BLaER1 treated with 17β-estradiol and CSF1 and Interleukin-3, amounts not matched to agents 10 nM and 100 nM (cell line): ENCODE measurements at regions not wholly inside any gene's neighbourhood (a gene's known extent, or its start where the extent isn't known, plus 50 kb on each side); places are given as distances from the start of the nearest gene placed in this dataset.

Experiments
- H3K27ac ChIP-seq, 11 experiments: shearing (Covaris generic); formaldehyde crosslinking; 2 replicates each; pipeline ENCODE4 v1.8.1; 2022
- H3K27me3 ChIP-seq, 11 experiments: shearing (Covaris generic); formaldehyde crosslinking; 2 replicates each; pipeline ENCODE4 v1.8.1; 2022
- H3K36me3 ChIP-seq, 11 experiments: shearing (Covaris generic); formaldehyde crosslinking; 2 replicates each; pipeline ENCODE4 v1.8.1; 2022
- H3K4me1 ChIP-seq, 10 experiments: shearing (Covaris generic); formaldehyde crosslinking; 2 replicates each; pipeline ENCODE4 v1.8.1; 2022
- H3K4me2 ChIP-seq, 11 experiments: shearing (Covaris generic); formaldehyde crosslinking; 2 replicates each; pipeline ENCODE4 v1.8.1; 2022
- H3K4me3 ChIP-seq, 10 experiments: shearing (Covaris generic); formaldehyde crosslinking; 2 replicates each; pipeline ENCODE4 v1.8.1; 2022
- H3K9ac ChIP-seq, 11 experiments: shearing (Covaris generic); formaldehyde crosslinking; 2 replicates each; pipeline ENCODE4 v1.8.1; 2022
- H3K9me3 ChIP-seq, 11 experiments: shearing (Covaris generic); formaldehyde crosslinking; replicated peaks in 1 of 11; 2 replicates each; pipeline ENCODE4 v1.8.1; 2022
- H4K20me1 ChIP-seq, 11 experiments: shearing (Covaris generic); formaldehyde crosslinking; 2 replicates each; pipeline ENCODE4 v1.8.1; 2022
- Cebpa-rat ChIP-seq, 11 experiments: shearing (Covaris generic); IDR thresholded peaks; 2 replicates each; pipeline ENCODE4 v1.8.1; 2022

DNA sequence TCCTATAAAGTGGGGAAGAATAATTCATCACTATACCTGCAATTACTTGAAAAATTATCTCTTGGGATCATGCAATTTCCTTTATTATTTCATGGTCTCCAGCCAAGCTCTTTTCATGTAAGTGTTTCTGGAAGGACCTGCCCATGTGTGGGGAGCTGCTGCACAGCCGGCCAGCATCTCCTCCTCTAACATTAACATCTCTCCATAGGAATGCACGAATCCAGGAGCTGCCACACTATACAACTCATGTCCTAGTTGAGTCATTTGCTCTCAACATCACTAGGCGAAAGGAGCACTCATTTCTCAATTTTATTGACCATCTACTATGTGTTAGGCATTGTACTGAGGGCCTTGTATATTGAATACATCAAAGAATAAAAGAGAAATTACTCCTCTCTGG lies 144.3 kb upstream of the ERBB4 start:
- H3K27ac ChIP-seq: peak overlapping the region in 2 of 11 experiments; percentile 47 to 61; a peak in 3 of 22 replicates
- H3K4me2 ChIP-seq: peak overlapping the region in 4 of 11 experiments; percentile 66 to 86 (median 78); a peak in 7 of 22 replicates
- H3K9ac ChIP-seq: no peak overlapping the region
- H4K20me1 ChIP-seq: no peaks in the 10 kb centered on the region
- no peaks in the 10 kb centered on the region for H3K27me3 ChIP-seq
- TF ChIP-seq Cebpa-rat (IDR thresholded peaks at IDR 0.05): no peak
- peaks cover 5 to 49% (median 12%) of the 10 kb centered on the region in 10 experiments; a peak in 19 of 20 replicates for H3K4me1 ChIP-seq
- no peak overlapping the region for H3K4me3 ChIP-seq
- no peaks in the 10 kb centered on the region for H3K36me3 ChIP-seq
- no peaks in the 10 kb centered on the region for H3K9me3 ChIP-seq

DNA sequence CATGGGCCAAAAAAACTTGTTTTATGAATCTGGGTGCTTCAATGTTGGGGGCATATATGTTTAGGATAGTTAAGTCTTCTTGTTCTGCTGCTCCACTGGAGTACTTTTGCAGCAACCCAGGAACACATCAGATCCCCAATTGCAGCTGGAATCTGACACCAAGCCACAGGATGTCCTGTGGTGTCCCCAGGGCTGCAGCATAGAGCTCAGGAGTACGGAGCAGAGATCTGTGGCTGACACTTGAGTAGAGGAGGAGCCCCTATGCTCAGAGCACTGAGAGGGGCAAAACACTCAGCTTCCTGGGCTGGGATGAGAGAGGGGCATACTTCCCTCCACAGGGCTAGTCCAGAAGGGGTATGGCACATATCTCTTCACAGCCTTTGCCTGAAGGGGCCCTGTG lies 138.9 kb upstream of the ERBB4 start:
- Histone ChIP-seq H3K9ac (no peak overlapping the region), H3K9me3 (no peaks in the 10 kb centered on the region), H4K20me1 (no peaks in the 10 kb centered on the region), H3K4me3 (no peak overlapping the region), H3K4me1 (peaks cover 13 to 21% (median 14%) of the 10 kb centered on the region in 10 experiments), H3K27ac (no peak overlapping the region), H3K4me2 (peak overlapping the region in 9 of 11 experiments; percentile 17 to 62 (median 47); a peak in 17 of 22 replicates), H3K36me3 (no peaks in the 10 kb centered on the region), H3K27me3 (no peaks in the 10 kb centered on the region)
- no peak for TF ChIP-seq Cebpa-rat (IDR thresholded peaks at IDR 0.05)

DNA sequence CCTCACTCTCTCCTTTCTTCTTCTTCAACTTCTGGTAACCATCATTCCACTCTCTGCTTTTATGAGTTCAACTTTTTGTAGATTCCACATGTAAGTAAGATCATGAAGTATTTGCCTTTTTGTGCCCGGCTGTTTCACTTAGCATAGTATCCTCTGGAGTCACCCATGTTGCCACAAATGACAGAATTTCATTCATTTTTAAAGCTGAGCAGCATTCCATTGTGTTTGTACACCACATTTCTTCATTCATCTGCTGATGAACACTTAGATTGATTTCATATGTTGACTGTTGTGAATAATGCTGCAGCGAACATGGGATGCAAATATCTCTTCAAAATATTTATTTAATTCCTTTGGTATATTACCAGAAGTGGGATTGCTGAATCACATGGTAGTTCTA lies 133.6 kb upstream of the ERBB4 start:
- TF ChIP-seq Cebpa-rat (IDR thresholded peaks at IDR 0.05): no peak
- H3K4me3 ChIP-seq: no peak overlapping the region
- H4K20me1 ChIP-seq: no peaks in the 10 kb centered on the region
- no peaks in the 10 kb centered on the region for H3K9me3 ChIP-seq
- H3K4me2 ChIP-seq: no peak overlapping the region
- H3K27me3 ChIP-seq: no peaks in the 10 kb centered on the region
- H3K36me3 ChIP-seq: no peaks in the 10 kb centered on the region
- no peak overlapping the region for H3K27ac ChIP-seq
- no peak overlapping the region for H3K9ac ChIP-seq
- peaks cover 0 to 2% (median under 1%) of the 10 kb centered on the region in 10 experiments; a peak in 6 of 20 replicates for H3K4me1 ChIP-seq

DNA sequence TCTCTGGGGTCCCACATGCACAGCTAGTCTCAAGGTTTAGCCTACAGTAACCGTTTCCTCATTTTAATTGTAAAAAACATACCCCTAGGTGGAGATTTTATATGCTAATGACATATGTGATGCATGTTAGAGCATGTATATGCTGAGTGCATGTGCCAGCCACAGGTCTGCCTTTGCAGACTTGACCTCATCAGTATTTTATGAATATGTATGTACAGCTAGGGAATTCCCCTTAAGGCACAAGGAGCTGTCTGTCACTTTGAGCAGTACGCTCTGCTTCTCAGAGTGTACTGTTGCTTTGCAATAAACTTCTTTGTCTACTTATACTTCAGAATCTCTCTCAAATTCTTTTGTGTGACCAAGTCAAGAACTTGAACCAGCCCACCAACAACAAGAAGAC lies 131.2 kb upstream of the ERBB4 start:
- no peak overlapping the region for H3K27ac ChIP-seq
- H3K9me3 ChIP-seq: no peaks in the 10 kb centered on the region
- H3K9ac ChIP-seq: no peak overlapping the region
- no peaks in the 10 kb centered on the region for H3K36me3 ChIP-seq
- H3K4me3 ChIP-seq: no peak overlapping the region
- no peaks in the 10 kb centered on the region for H3K27me3 ChIP-seq
- H3K4me1 ChIP-seq: no peaks in the 10 kb centered on the region
- TF ChIP-seq Cebpa-rat (IDR thresholded peaks at IDR 0.05): no peak
- no peaks in the 10 kb centered on the region for H4K20me1 ChIP-seq
- no peak overlapping the region for H3K4me2 ChIP-seq

DNA sequence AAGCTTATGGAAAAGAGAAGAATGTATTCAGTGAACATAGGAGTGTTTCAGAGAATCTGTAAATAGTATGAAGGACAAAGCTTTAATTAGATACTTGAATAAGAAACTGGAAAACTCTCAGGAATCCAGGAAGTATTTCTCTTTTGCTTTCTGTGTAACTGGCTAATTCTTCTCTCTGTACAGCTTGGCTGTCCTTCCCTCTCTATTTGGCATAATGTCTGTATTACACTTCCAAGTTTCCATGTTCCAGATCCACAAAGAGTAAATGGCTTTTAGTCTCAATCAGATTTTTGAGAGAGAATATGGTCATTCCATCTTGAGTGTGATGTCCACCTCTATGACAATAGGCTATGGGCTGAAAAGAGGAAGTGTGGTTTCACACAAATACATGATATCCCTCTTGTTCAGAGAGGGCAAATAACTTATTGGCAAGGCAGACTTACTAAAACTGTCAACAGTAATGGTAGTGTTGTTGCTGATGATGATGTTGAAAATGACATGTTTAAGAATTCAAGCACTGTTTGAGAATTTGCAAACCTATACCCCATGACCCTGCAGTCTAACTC lies 129.2 kb upstream of the ERBB4 start:
- no peaks in the 10 kb centered on the region for H4K20me1 ChIP-seq
- no peak overlapping the region for H3K27ac ChIP-seq
- no peak overlapping the region for H3K4me3 ChIP-seq
- H3K4me1 ChIP-seq: no peaks in the 10 kb centered on the region
- H3K27me3 ChIP-seq: no peaks in the 10 kb centered on the region
- H3K9ac ChIP-seq: no peak overlapping the region
- no peaks in the 10 kb centered on the region for H3K9me3 ChIP-seq
- no peaks in the 10 kb centered on the region for H3K36me3 ChIP-seq
- no peak for TF ChIP-seq Cebpa-rat (IDR thresholded peaks at IDR 0.05)
- no peak overlapping the region for H3K4me2 ChIP-seq

DNA sequence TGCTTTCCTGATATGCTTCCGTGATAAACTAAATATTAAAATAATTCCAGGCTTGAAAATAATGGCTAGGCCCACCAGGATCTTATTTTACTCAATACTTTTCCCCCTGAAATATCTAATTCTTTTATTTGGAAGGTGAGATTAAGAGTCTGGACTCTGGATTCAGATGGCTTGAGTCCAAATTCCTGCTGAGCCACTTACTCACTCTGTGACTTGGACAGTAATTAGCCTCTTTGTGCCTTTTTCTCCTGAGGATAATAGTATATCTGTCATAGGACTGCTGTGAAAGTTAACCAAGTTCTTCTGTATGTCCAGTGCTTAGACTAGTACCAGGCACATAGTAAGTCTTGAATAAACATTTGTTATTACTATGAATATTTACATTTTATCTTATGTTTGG lies 127.3 kb upstream of the ERBB4 start:
- Histone ChIP-seq H3K4me2 (no peak overlapping the region), H3K4me3 (no peak overlapping the region), H4K20me1 (no peaks in the 10 kb centered on the region), H3K27ac (no peak overlapping the region), H3K27me3 (no peaks in the 10 kb centered on the region), H3K36me3 (no peaks in the 10 kb centered on the region), H3K4me1 (no peaks in the 10 kb centered on the region), H3K9ac (no peak overlapping the region), H3K9me3 (no peaks in the 10 kb centered on the region)
- no peak for TF ChIP-seq Cebpa-rat (IDR thresholded peaks at IDR 0.05)

DNA sequence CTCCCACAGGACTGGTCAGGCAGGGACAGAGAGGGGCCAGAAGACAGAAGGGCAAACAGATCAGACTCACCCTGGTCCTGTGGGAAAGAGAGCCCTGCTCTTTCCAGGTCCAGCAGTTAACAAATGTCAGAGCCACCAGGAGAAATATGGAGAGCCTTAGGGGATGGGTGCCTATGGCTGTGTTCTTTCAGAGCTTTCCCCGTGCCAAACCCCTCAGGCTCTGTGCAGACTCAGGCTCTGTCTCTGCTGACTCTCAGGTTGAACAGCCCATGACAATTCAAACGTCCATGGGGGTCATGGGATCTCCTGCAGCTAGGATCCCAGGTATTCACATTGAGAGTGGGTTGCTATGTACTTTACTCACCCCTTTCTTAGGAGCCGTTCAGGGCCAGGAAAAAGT lies 120.8 kb upstream of the ERBB4 start:
- no peaks in the 10 kb centered on the region for H3K27me3 ChIP-seq
- H3K9me3 ChIP-seq: peaks cover 0 to 11% (median 8%) of the 10 kb centered on the region in 11 experiments; a peak in 14 of 22 replicates
- H3K9ac ChIP-seq: no peak overlapping the region
- H3K4me1 ChIP-seq: no peaks in the 10 kb centered on the region
- no peaks in the 10 kb centered on the region; a peak in 1 of 22 replicates for H4K20me1 ChIP-seq
- no peak overlapping the region for H3K4me2 ChIP-seq
- H3K27ac ChIP-seq: no peak overlapping the region
- no peak for TF ChIP-seq Cebpa-rat (IDR thresholded peaks at IDR 0.05)
- no peak overlapping the region for H3K4me3 ChIP-seq
- H3K36me3 ChIP-seq: no peaks in the 10 kb centered on the region

DNA sequence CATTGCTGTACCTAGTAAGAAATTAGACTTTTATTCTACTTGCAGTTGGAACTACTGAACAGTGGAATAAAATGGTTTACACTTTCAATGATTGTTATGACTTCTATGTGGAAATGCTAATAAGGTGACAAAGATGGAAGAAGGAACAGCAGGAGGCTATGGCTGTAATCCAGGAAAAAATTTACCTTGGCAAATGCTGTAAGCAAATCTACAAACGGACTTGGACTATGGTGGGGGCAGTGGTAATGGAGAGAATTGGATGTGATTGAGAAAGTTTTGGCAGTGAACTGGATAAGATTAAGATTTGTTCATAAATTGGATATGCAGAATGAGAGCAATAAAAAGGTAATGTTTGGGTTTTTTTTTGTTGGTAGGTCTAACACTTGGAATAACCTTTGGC lies 111.0 kb upstream of the ERBB4 start:
- peaks cover 0 to under 1% (median 0%) of the 10 kb centered on the region in 10 experiments; a peak in 1 of 20 replicates for H3K4me1 ChIP-seq
- H3K4me3 ChIP-seq: no peak overlapping the region
- no peaks in the 10 kb centered on the region for H3K36me3 ChIP-seq
- no peak overlapping the region for H3K9ac ChIP-seq
- no peaks in the 10 kb centered on the region for H3K27me3 ChIP-seq
- no peak overlapping the region for H3K27ac ChIP-seq
- no peak overlapping the region for H3K4me2 ChIP-seq
- peaks cover 0 to 6% (median 0%) of the 10 kb centered on the region in 11 experiments; a peak in 1 of 22 replicates for H3K9me3 ChIP-seq
- no peak for TF ChIP-seq Cebpa-rat (IDR thresholded peaks at IDR 0.05)
- H4K20me1 ChIP-seq: no peaks in the 10 kb centered on the region

DNA sequence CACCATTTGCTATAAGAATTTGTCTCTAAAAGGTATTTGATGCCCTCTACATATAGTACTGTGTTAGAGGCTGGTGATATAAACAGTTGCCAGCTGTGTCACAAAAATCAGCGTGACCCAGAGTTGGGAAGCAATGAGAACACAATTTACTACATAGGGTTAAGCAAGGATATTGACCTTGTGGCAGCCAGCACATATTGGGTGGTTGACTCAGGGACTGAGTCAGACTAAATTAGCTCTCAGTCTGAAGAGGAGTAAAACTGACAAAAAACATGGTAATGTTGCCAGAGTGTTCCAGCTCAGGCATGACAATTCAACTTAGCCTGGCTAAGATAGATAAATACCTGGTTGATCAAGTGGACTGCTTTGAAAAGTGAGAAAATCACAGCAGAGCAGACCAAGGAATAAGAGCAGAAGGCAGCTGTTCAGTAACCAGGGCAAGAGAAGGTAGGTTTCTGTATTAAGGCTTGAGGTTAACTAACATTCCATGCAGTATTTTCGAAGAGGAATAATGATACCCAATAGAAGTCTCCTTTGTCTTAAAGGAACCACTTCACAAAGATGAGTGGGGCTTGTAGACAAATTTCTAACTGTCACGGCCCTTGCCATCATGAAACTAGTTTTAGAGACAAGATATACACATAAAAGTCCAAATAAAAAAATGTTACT lies 108.2 kb upstream of the ERBB4 start:
- H3K4me3 ChIP-seq: no peak overlapping the region
- H4K20me1 ChIP-seq: no peaks in the 10 kb centered on the region
- H3K27me3 ChIP-seq: no peaks in the 10 kb centered on the region
- H3K9ac ChIP-seq: no peak overlapping the region
- no peak for TF ChIP-seq Cebpa-rat (IDR thresholded peaks at IDR 0.05)
- H3K27ac ChIP-seq: no peak overlapping the region
- no peaks in the 10 kb centered on the region for H3K9me3 ChIP-seq
- peaks cover 0 to 4% (median 0%) of the 10 kb centered on the region in 10 experiments; a peak in 2 of 20 replicates for H3K4me1 ChIP-seq
- no peak overlapping the region for H3K4me2 ChIP-seq
- no peaks in the 10 kb centered on the region for H3K36me3 ChIP-seq
